HEK293 (cell line): ENCODE measurements at regions not wholly inside any gene's neighbourhood (a gene's known extent, or its start where the extent isn't known, plus 50 kb on each side); places are given as distances from the start of the nearest gene placed in this dataset.

Experiments used
- CTCF ChIA-PET: fragments of 350-600 bp; formaldehyde crosslinking; extraction: SDS; loops from one replicate; lab custom pipeline; 2021; ENCODE audit warnings: antibody characterized with exemption; lab: Yijun Ruan, JAX
- POLR2A ChIA-PET: fragments of 300-600 bp; formaldehyde crosslinking; extraction: SDS; loops from one replicate; lab custom pipeline; 2020; ENCODE audit warnings: antibody characterized with exemption, inconsistent platforms; lab: Yijun Ruan, JAX
- H3K27ac ChIP-seq: fragments of 200-500 bp; sonication (Bioruptor generic); 2 replicates; pipeline ENCODE4 v1.5.1; 2014; ENCODE audit warnings: low read depth, low read length, control low read depth, inconsistent platforms; ENCODE audit errors: extremely low read depth
- H3K36me3 ChIP-seq, 2 experiments: fragments of 200-500 bp in 1 of 2; sonication (Bioruptor generic) in 1 of 2; 1 replicate in 1 of 2; 2 replicates in 1 of 2; pipeline ENCODE4 v1.5.1; 2014 to 2017; ENCODE audit warnings: inconsistent platforms in 2 of 2, low read length in 2 of 2; ENCODE audit not compliant: control insufficient read depth in 2 of 2, insufficient read depth in 1 of 2
- H3K4me1 ChIP-seq: fragments of 200-500 bp; sonication (Bioruptor generic); 2 replicates; pipeline ENCODE4 v1.5.1; 2014; ENCODE audit warnings: mild to moderate bottlenecking, low read length, inconsistent platforms; ENCODE audit not compliant: control insufficient read depth, insufficient read depth
- H3K4me3 ChIP-seq: 2 replicates; pipeline ENCODE4 v1.5.1; 2011; ENCODE audit warnings: low read depth, mild to moderate bottlenecking, control low read depth, low read length, moderate library complexity
- H3K9me3 ChIP-seq: fragments of 200-500 bp; sonication (Bioruptor generic); 2 replicates; pipeline ENCODE4 v1.5.1; 2014; ENCODE audit warnings: low read depth, low read length, inconsistent platforms; ENCODE audit not compliant: control insufficient read depth, insufficient read depth
- ZBTB44 ChIP-seq: fragments of 450-650 bp; IDR thresholded peaks from 2 replicates; pipeline ENCODE4 v1.5.1; 2018; ENCODE audit warnings: missing biosample characterization, mild to moderate bottlenecking, missing genetic modification characterization
- ZBTB8A ChIP-seq: fragments of 450-650 bp; formaldehyde crosslinking; IDR thresholded peaks from 2 replicates; pipeline ENCODE4 v1.5.1; 2016; ENCODE audit warnings: missing biosample characterization, missing genetic modification characterization
- ZIC2 ChIP-seq: fragments of 450-650 bp; formaldehyde crosslinking; IDR thresholded peaks from 2 replicates; pipeline ENCODE4 v1.5.1; 2016; ENCODE audit warnings: missing biosample characterization, missing genetic modification characterization
- ZNF202 ChIP-seq: fragments of 450-650 bp; formaldehyde crosslinking; IDR thresholded peaks from 2 replicates; pipeline ENCODE4 v1.5.1; 2016; ENCODE audit warnings: missing biosample characterization, missing genetic modification characterization, borderline replicate concordance
- ZNF248 ChIP-seq: fragments of 450-650 bp; formaldehyde crosslinking; IDR thresholded peaks from 2 replicates; pipeline ENCODE4 v1.5.1; 2017; ENCODE audit warnings: missing biosample characterization, missing genetic modification characterization
- ZNF366 ChIP-seq: fragments of 450-650 bp; formaldehyde crosslinking; conservative IDR thresholded peaks from 2 replicates; pipeline ENCODE4 v1.5.1; 2016; ENCODE audit warnings: missing biosample characterization, missing genetic modification characterization
- ZNF473 ChIP-seq: fragments of 450-650 bp; formaldehyde crosslinking; IDR thresholded peaks from 2 replicates; pipeline ENCODE4 v1.5.1; 2017; ENCODE audit warnings: missing biosample characterization, missing genetic modification characterization
- ZNF488 ChIP-seq: fragments of 450-650 bp; formaldehyde crosslinking; IDR thresholded peaks from 2 replicates; pipeline ENCODE4 v1.5.1; 2016; ENCODE audit warnings: missing biosample characterization, missing genetic modification characterization
- ZNF549 ChIP-seq: fragments of 450-650 bp; IDR thresholded peaks from 2 replicates; pipeline ENCODE4 v1.5.1; 2018; ENCODE audit warnings: missing biosample characterization, missing genetic modification characterization, mild to moderate bottlenecking, inconsistent platforms, moderate library complexity
- ZNF585B ChIP-seq: fragments of 450-650 bp; formaldehyde crosslinking; IDR thresholded peaks from 2 replicates; pipeline ENCODE4 v1.5.1; 2016; ENCODE audit warnings: missing biosample characterization, missing genetic modification characterization
- ZNF701 ChIP-seq: fragments of 450-650 bp; formaldehyde crosslinking; IDR thresholded peaks from 2 replicates; pipeline ENCODE4 v1.5.1; 2016; ENCODE audit warnings: missing biosample characterization, missing genetic modification characterization
- ZNF837 ChIP-seq: fragments of 450-650 bp; formaldehyde crosslinking; IDR thresholded peaks from 2 replicates; pipeline ENCODE4 v1.5.1; 2016; ENCODE audit warnings: missing biosample characterization, missing genetic modification characterization
- ZSCAN23 ChIP-seq: fragments of 450-650 bp; formaldehyde crosslinking; IDR thresholded peaks from 2 replicates; pipeline ENCODE4 v1.5.1; 2016; ENCODE audit warnings: missing biosample characterization, missing genetic modification characterization
- TF ChIP-seq, protein P1 (sequence below): fragments of 450-650 bp; formaldehyde crosslinking; IDR thresholded peaks from 2 replicates; pipeline ENCODE4 v1.5.1; 2016; ENCODE audit warnings: missing biosample characterization, missing genetic modification characterization
- TF ChIP-seq, protein P2 (sequence below): fragments of 450-650 bp; formaldehyde crosslinking; IDR thresholded peaks from 2 replicates; pipeline ENCODE4 v1.5.1; 2017; ENCODE audit warnings: missing biosample characterization, missing genetic modification characterization

GRCh38 chr4:31735004-31735403, 1014.8 kb downstream of the PCDH7 start (continued):
- TF ChIP-seq, protein P1, sequence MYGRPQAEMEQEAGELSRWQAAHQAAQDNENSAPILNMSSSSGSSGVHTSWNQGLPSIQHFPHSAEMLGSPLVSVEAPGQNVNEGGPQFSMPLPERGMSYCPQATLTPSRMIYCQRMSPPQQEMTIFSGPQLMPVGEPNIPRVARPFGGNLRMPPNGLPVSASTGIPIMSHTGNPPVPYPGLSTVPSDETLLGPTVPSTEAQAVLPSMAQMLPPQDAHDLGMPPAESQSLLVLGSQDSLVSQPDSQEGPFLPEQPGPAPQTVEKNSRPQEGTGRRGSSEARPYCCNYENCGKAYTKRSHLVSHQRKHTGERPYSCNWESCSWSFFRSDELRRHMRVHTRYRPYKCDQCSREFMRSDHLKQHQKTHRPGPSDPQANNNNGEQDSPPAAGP (tag by site-specific recombination) = no peak
- no peak for TF ChIP-seq ZNF701 (tag by site-specific recombination)

GRCh38 chr4:31737419-31737818, 1017.2 kb downstream of the PCDH7 start:
- ChIA-PET CTCF (no interaction called here), POLR2A (no interaction called here)
- H3K4me3 ChIP-seq = no peak overlapping the region
- no peak overlapping the region for H3K27ac ChIP-seq
- H3K36me3 ChIP-seq = no peaks in the 10 kb centered on the region
- TF ChIP-seq ZNF488 (tag by site-specific recombination) = no peak
- TF ChIP-seq ZNF248 = no peak
- TF ChIP-seq, protein P2, sequence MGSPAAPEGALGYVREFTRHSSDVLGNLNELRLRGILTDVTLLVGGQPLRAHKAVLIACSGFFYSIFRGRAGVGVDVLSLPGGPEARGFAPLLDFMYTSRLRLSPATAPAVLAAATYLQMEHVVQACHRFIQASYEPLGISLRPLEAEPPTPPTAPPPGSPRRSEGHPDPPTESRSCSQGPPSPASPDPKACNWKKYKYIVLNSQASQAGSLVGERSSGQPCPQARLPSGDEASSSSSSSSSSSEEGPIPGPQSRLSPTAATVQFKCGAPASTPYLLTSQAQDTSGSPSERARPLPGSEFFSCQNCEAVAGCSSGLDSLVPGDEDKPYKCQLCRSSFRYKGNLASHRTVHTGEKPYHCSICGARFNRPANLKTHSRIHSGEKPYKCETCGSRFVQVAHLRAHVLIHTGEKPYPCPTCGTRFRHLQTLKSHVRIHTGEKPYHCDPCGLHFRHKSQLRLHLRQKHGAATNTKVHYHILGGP (tag by site-specific recombination) = no peak
- TF ChIP-seq ZNF473 = no peak
- TF ChIP-seq ZNF366 (tag by site-specific recombination) = no peak
- TF ChIP-seq ZNF202 (tag by site-specific recombination) = no peak
- TF ChIP-seq ZBTB44 (tag by site-specific recombination) = no peak
- no peak for TF ChIP-seq ZIC2 (tag by site-specific recombination)
- no peak for TF ChIP-seq ZNF549 (tag by site-specific recombination)
- no peak for TF ChIP-seq ZSCAN23 (tag by site-specific recombination)
- no peaks in the 10 kb centered on the region for H3K4me1 ChIP-seq
- no peaks in the 10 kb centered on the region for H3K9me3 ChIP-seq

DNA sequence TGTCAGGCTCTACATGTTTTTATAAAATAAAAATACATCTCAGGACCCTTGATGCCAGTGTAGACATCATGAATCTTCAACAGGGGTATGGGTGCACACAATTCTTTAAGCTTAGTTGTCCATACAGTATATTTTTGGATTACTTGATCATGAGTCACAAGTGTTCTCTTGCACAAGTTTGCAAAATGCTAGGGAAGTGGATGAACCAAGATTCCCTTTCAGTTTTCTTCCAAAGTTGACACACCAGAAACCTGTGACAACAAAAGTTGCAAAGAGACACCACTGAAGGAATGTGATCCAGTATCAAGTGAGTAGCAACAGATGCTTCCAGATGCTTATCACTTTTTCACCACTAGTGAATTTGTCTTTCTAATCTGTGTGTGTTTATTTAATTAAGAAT, 1021.2 kb downstream of the PCDH7 start:
- CTCF ChIA-PET = no interaction called here
- Histone ChIP-seq H3K27ac (no peak overlapping the region), H3K9me3 (no peaks in the 10 kb centered on the region), H3K36me3 (no peaks in the 10 kb centered on the region), H3K4me1 (no peaks in the 10 kb centered on the region), H3K4me3 (no peak overlapping the region)
- POLR2A ChIA-PET = no interaction called here
- TF ChIP-seq ZBTB8A (tag by site-specific recombination) (no peak), ZNF202 (tag by site-specific recombination) (no peak), ZNF585B (tag by site-specific recombination) (no peak), ZNF837 (tag by site-specific recombination) (no peak), ZBTB44 (tag by site-specific recombination) (no peak)
